ENCODE measurements at regions not wholly inside any gene's neighbourhood (a gene's known extent, or its start where the extent isn't known, plus 50 kb on each side); places are given as distances from the start of the nearest gene placed in this dataset.

DNA sequence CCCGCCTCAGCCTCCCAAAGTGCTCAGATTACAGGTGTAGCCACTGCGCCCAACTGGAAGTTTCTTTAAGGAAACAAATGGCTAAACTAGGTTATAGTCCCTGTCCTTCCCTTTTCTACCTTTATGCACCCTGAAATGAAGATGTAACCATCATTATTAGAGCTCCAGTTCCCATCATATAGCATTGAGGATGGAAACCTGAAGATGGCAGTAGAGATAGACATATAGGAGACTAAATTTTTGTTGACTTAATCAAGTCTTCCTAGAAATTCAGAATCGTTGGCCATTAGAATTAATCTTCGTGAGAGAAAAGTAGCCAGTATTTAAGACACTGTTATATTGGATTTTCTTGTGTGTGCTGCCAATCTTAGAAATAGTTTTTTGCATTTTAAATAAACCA, 1016.3 kb upstream of the NCAM2 start:
- TF ChIP-seq CTCF (IDR thresholded peaks at IDR 0.05; ENCODE audit: borderline replicate concordance, extremely low read depth, low read length, poor library complexity, severe bottlenecking), result no peak
- no peak for TF ChIP-seq EZH2 (IDR thresholded peaks at IDR 0.05; ENCODE audit: borderline replicate concordance, low read depth, low read length, severe bottlenecking)

Measured in DND-41 (cell line).